ENCODE measurements at regions not wholly inside any gene's neighbourhood (a gene's known extent, or its start where the extent isn't known, plus 50 kb on each side); places are given as distances from the start of the nearest gene placed in this dataset.

DNA sequence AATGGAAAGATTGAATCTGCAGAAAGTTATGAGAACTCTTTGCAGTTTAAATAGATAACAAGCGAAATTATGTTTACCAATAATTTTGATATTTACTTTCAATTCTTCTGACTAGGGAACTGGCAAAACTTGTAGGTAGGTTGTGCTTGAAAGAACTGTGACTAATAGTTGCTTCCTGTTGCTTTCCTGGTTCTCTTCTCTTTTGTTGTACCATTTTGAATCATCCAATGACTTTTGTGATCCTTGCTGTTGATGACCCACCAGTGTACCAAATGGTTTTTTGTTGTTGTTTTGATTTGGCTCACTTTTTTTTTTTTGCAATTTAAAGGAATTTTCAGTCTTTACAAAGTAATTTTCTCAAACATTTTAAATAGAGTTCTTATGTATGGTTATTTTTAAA, 64.9 kb upstream of the DCBLD2 start:
- intact Hi-C loops (cut with DNase I): no loop called here
- no peak for DNase-seq (ENCODE audit: low spot score)

DNA sequence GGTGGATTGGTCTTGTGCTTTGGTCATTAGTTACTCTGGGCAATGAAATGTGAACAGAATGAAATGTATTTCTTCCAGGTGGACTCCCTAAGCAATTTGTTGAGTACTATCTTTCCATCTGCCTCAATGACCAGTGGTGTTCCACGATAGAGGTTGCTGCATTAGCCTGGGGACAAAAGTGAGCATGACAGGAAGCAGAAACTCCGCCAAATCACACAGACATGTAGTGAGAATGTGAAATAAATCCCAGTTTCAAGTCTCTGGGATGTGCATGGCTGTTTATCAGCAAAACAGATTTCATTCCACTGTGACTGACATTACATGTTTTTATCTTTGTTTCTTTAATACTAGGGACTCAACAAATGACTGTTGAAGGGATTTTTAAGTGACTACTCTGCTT, 63.3 kb upstream of the DCBLD2 start:
- DNase-seq (ENCODE audit: low spot score): no peak
- intact Hi-C loops (cut with DNase I): no loop called here

DNA sequence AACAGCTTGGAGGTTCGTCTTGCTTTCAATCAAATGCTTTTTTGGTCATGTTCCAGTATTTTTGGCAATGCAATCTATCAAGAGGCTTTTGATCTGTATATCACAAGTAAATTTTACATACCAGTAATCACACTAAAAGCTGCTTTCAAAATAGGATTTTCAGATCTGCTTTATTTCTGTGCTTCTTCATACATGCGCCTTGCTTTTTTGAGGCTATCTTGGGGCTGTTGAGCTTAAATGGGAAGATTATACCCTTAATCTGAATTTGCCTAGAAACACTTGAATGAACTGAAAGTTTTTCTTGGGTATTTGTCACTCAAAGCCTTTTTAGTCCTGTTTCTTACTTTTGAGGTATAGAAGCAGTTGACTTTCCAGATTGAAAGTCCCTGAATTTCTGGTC, 62.1 kb upstream of the DCBLD2 start:
- no peak for DNase-seq (ENCODE audit: low spot score)
- intact Hi-C loops (cut with DNase I): no loop called here

DNA sequence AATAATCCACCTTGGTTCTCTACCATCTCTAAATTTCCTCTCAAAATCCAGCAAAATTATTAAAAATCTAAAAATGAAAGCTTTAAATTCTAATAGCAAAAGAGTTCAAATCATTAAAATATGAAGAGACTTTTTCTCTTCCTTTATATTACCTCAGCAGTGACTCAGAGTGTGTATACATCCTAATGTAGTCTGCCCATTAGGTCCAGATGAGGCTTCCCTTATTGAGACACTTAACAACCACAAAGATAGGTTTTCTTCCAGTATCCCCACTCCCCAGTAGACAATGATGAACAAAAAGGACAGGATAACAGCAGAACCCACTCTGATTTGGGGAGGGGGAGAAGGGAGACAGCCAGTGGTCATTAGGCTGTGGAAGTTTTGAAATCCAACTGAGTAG, 61.5 kb upstream of the DCBLD2 start:
- intact Hi-C loops (cut with DNase I): no loop called here
- DNase-seq (ENCODE audit: low spot score): no peak

DNA sequence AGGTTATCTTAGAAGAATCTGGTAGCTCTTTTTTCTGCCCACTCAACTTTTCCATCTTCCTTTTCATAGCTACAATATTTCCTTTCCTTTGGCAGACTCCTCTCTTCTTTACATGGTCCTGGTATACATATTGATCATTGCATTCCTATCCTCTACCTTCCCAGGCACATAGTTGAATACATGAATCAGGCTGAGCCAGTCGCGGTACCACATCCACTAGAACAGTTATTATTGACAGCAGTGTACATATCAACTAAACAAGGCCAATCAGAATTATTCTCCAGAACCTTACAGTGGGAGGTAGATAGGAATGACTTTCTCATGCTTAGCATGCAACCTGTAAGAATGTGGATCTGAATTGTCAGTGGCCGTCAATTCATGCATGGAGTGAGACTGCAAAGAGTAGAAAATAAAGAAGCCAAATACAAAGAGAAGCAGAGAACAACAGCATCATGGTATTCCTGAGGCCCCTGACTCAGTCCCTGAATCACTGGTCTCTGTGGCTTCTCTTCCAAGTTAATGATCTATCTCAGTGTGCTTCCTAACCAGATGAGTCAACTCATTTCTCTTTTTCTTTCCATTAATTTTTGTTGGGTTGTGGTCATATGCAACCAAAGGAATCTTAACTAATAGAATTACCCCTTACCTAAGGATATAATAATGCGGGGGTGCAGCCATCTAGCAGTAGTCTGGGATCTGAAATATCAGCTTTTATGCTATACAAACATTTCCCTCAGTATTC, 60.9 kb upstream of the DCBLD2 start:
- intact Hi-C loops (cut with DNase I): no loop called here
- DNase-seq (ENCODE audit: low spot score): no peak

DNA sequence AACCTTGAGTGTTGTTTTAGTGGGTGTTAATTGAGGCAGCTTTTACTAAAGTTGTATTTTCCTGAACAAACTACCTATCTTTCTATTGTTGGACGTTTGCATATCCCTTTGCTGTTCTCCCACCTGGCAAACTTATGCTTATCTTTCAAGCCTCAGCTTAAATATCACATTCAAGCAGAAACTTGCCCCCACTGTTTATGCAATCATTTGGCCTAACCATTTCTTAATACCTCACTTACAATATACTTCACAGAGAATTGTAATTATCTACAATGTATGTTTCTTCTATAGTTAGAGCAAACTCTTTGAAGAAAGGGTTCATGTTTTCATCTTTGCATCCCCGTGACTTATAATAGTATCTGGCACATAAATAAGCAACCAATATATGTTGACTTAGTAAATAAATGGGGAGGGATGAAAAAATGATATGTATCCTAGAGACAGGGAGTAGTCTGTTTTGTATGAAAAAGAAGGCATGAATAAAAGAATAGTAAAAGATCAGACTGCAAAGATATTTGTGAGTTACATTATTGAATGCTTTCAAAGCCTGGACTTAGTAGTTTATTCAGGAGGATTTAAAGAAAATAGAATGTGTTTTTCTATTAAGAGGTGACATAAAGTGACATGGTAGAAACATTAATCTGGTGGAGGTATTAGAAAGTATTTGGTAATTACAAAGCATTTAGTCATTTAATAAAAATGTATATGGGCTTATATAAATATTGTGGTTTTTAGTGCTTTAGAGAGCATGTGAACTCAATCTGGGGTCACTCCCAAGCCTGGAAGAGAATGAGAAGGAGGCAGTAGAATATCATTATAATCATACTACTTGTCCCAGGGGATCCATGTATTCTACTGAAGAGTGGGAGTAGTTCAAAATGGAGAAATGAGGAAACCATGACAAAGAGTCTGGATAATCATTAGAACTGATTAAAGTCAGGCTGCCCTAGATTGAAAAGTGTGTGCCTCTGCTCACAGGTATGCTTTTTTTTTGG, 60.0 kb upstream of the DCBLD2 start:
- intact Hi-C loops (cut with DNase I): no loop called here
- no peak for DNase-seq (ENCODE audit: low spot score)

DNA sequence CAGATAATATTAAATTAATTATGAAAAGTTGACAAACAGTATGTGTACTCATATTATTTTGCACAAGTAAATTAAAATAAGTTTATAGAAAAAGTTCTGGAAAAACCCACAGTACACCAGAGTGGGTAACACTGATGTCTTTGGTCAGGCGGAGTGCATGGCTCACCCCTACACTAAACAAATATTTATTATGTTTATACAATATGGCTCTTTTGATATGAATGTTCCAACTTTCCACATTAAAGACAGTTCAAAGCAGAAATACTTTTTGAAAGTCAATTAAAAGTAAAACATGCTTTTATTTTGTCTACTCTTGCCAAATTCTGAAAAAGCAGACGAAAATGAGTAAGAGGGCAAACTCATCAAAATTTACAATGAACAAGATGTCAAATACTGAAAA, 56.2 kb upstream of the DCBLD2 start:
- no peak for DNase-seq (ENCODE audit: low spot score)
- intact Hi-C loops (cut with DNase I): no loop called here

DNA sequence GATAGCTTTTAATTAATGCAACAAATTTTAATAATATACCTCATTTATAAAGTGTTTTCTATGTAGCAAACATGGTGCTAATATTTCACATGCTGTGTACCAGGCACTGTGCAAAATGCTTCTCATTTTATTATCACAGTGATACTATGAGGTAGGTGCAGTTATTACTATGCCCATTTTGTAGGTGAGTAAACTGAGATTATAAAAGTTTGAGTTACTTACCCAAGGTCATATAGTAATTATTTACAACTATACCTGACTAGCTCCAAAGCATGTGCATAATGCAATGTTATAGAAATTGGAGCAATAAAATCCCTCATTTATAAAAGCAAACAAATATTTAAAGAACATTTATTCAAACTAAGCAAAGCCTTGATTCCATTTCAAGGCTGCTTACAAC, 54.5 kb upstream of the DCBLD2 start:
- DNase-seq (ENCODE audit: low spot score): no peak
- intact Hi-C loops (cut with DNase I): no loop called here

DNA sequence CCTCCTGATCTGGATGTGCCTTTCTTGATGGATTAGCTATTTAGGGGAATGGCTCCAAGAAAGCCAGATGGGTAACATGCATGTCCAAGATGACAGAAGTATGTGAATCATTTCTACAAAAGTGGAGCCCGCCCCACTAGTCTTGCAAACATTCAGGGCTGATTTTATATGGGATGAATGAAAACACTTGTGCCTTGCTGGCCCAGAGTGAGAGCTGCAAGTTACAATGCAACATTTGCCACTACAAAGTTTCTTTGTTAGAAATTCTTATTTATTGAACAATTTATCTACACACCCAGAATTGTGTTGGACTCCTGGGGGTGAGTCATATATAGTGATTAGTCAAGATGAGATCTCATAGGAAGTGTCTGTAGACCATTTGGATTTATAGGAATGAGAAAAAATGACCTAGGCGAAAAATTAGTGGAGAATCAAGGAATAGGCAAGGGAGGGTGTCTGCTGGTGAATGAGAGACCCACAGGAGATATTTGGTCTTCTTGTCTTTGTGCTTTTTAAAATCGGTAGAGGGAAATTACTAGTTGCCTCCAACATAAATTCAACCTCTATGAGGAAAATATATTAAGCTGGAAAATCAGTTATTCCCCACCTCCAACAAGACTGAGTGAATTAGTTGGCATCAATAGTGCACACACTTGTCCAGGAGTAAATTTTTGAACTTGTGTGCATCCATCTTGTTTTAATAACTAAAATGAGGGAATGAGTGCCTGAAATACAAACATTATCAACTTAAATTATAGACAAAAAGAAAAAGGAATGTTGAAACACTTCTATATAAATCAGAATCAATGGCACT, 53.5 kb upstream of the DCBLD2 start:
- DNase-seq (ENCODE audit: low spot score): no peak
- intact Hi-C loops (cut with DNase I): no loop called here

DNA sequence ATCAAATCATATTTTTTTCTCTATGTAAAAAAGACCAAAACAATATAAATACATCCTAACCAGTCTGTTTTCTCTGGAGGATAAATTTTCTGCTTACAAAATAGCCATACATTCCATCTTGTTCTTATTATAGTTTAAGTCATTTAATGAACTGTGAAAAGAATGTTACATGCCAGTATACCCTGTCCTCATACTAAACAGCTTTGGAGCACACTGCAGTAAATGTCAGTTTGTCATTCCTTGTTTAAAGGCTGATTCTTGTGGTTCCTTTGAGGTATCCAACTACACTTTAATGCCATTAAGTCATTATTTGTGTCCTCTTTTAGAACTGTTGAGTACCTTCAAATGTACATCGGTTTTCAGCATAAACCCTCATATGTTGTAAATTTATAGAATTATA, 52.7 kb upstream of the DCBLD2 start:
- intact Hi-C loops (cut with DNase I): no loop called here
- DNase-seq (ENCODE audit: low spot score): no peak

DNA sequence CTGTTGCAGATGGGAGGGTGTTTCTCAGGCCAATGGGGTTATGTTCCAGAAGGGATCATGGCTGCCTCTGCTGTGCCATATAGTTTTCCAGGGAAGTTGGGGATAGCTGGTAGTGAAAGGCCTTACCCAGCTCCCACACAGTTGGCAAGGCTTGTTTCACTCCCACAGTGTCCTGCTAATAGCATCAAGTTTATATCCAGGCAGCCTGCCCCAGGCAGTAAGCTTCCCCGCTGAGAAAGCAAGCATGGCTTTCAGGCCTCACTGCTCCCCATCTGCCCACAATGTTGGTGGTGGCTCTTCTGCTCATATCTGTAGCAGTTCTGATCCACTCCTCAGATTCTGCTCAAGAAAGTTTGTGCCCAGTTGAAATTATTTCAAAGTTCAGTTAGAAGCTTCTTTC, 50.9 kb upstream of the DCBLD2 start:
- DNase-seq (ENCODE audit: low spot score): no peak

More for the DNA sequence above, 50.9 kb upstream of the DCBLD2 start:
- intact Hi-C loops (cut with DNase I): no loop called here

Data from cardiac septum (tissue), 1 donor.